Esophagus (tissue), 2 donors: ENCODE measurements at regions not wholly inside any gene's neighbourhood (a gene's known extent, or its start where the extent isn't known, plus 50 kb on each side); places are given as distances from the start of the nearest gene placed in this dataset.

ENCODE experiments used
- H3K27ac ChIP-seq, 2 donors: one replicate each; pipeline ENCODE4 v1.5.1; 2013; ENCODE audit warnings: low read depth in 2 of 2, mild to moderate bottlenecking in 2 of 2, inconsistent platforms in 1 of 2, low read length in 1 of 2, moderate library complexity in 1 of 2
- H3K27me3 ChIP-seq, 2 donors: one replicate each; pipeline ENCODE4 v1.6.1; 2013; ENCODE audit warnings: low read length in 2 of 2, control low read depth in 1 of 2, mild to moderate bottlenecking in 1 of 2; ENCODE audit not compliant: insufficient read depth in 2 of 2, control insufficient read depth in 1 of 2
- H3K36me3 ChIP-seq, 2 donors: one replicate each; pipeline ENCODE4 v1.6.1; 2013; ENCODE audit warnings: low read length in 1 of 2; ENCODE audit not compliant: control insufficient read depth in 2 of 2, insufficient read depth in 2 of 2
- H3K4me1 ChIP-seq, 2 donors: one replicate each; pipeline ENCODE4 v1.6.1; 2013; ENCODE audit warnings: low read length in 1 of 2; ENCODE audit not compliant: control insufficient read depth in 2 of 2, insufficient read depth in 2 of 2
- H3K4me3 ChIP-seq, 2 donors: one replicate each; pipeline ENCODE4 v1.5.1; 2013; ENCODE audit warnings: low read length in 2 of 2, mild to moderate bottlenecking in 2 of 2, low read depth in 1 of 2, moderate library complexity in 1 of 2
- H3K9me3 ChIP-seq, 2 donors: one replicate each; pipeline ENCODE4 v1.6.1; 2013; ENCODE audit warnings: mild to moderate bottlenecking in 2 of 2, low read depth in 1 of 2, low read length in 1 of 2, moderate library complexity in 1 of 2; ENCODE audit not compliant: control insufficient read depth in 2 of 2, insufficient read depth in 1 of 2
- WGBS, 2 donors: extraction: QIAGEN DNeasy Blood & Tissue Kit; methylation state at CpG; one replicate each; pipeline ENCODE4 v1.1.7; 2013; 5-methylcytosine and 5-hydroxymethylcytosine counted together
- donor health status: healthy with polysubstance abuse.
- donor health status: Bipolar disorder and iron deficiency.

- H3K9me3 ChIP-seq, result no peaks in the 10 kb centered on the region
- H3K4me3 ChIP-seq, result no peak overlapping the region
- 92% methylated on average over 30 of the region's 30 CpGs for WGBS, 2 donors
- no peaks in the 10 kb centered on the region for H3K4me1 ChIP-seq
- no peaks in the 10 kb centered on the region for H3K27me3 ChIP-seq
- H3K27ac ChIP-seq, result no peak overlapping the region
- H3K36me3 ChIP-seq, result no peaks in the 10 kb centered on the region
These were observed 232.8 kb downstream of the GLI2 start for GRCh38 chr2:120968307-120969015.

GRCh38 chr2:120969613-120970355 is 234.1 kb downstream of the GLI2 start:
- 83 to 86% methylated on average over 14 of the region's 14 CpGs for WGBS, 2 donors
- peaks cover 0 to under 1% of the 10 kb centered on the region in 2 donors for H3K9me3 ChIP-seq
- no peaks in the 10 kb centered on the region for H3K36me3 ChIP-seq
- H3K27ac ChIP-seq, result no peak overlapping the region
- H3K4me1 ChIP-seq, result no peaks in the 10 kb centered on the region
- no peak overlapping the region for H3K4me3 ChIP-seq
- no peaks in the 10 kb centered on the region for H3K27me3 ChIP-seq

- Histone ChIP-seq H3K4me1 (no peaks in the 10 kb centered on the region), H3K27me3 (no peaks in the 10 kb centered on the region), H3K9me3 (peaks cover 0 to 3% of the 10 kb centered on the region in 2 donors), H3K27ac (no peak overlapping the region), H3K36me3 (no peaks in the 10 kb centered on the region), H3K4me3 (no peak overlapping the region)
- WGBS, 2 donors, result 94 to 95% methylated on average over 12 of the region's 12 CpGs
These were observed 236.2 kb downstream of the GLI2 start for GRCh38 chr2:120971866-120972265.

GRCh38 chr2:120972286-120972685 is 236.6 kb downstream of the GLI2 start:
- Histone ChIP-seq H3K4me3 (no peak overlapping the region), H3K36me3 (no peaks in the 10 kb centered on the region), H3K4me1 (no peaks in the 10 kb centered on the region), H3K9me3 (peaks cover 0 to 3% of the 10 kb centered on the region in 2 donors), H3K27me3 (no peaks in the 10 kb centered on the region), H3K27ac (no peak overlapping the region)
- 79 to 87% methylated on average over 5 to 6 of the region's 6 CpGs for WGBS, 2 donors

GRCh38 chr2:120973196-120973595 is 237.5 kb downstream of the GLI2 start:
- WGBS, 2 donors, result 93 to 94% methylated on average over 17 of the region's 17 CpGs
- Histone ChIP-seq H3K27ac (no peak overlapping the region), H3K4me3 (no peak overlapping the region), H3K36me3 (no peaks in the 10 kb centered on the region), H3K4me1 (no peaks in the 10 kb centered on the region), H3K27me3 (no peaks in the 10 kb centered on the region), H3K9me3 (peaks cover 0 to 3% of the 10 kb centered on the region in 2 donors)

- Histone ChIP-seq H3K36me3 (peaks cover 0 to 4% of the 10 kb centered on the region in 2 donors), H3K27ac (no peak overlapping the region), H3K4me3 (no peak overlapping the region), H3K4me1 (no peaks in the 10 kb centered on the region), H3K9me3 (peaks cover 0 to 3% of the 10 kb centered on the region in 2 donors), H3K27me3 (no peaks in the 10 kb centered on the region)
- WGBS, 2 donors, result 93 to 96% methylated on average over 4 of the region's 4 CpGs
These were observed 239.3 kb downstream of the GLI2 start for GRCh38 chr2:120974950-120975349.

GRCh38 chr2:120976501-120977307 is 241.0 kb downstream of the GLI2 start:
- no peak overlapping the region for H3K27ac ChIP-seq
- no peaks in the 10 kb centered on the region for H3K27me3 ChIP-seq
- H3K4me1 ChIP-seq, result no peaks in the 10 kb centered on the region
- no peak overlapping the region for H3K4me3 ChIP-seq
- H3K36me3 ChIP-seq, result peaks cover 0 to 4% of the 10 kb centered on the region in 2 donors
- 75 to 91% methylated on average over 12 of the region's 12 CpGs for WGBS, 2 donors
- peaks cover 0 to 3% of the 10 kb centered on the region in 2 donors for H3K9me3 ChIP-seq

- H3K4me1 ChIP-seq, result no peaks in the 10 kb centered on the region
- no peaks in the 10 kb centered on the region for H3K27me3 ChIP-seq
- H3K9me3 ChIP-seq, result peaks cover 0 to 3% of the 10 kb centered on the region in 2 donors
- H3K27ac ChIP-seq, result no peak overlapping the region
- no peak overlapping the region for H3K4me3 ChIP-seq
- WGBS, 2 donors, result 88 to 90% methylated on average over 25 of the region's 25 CpGs
- peaks cover 0 to 4% of the 10 kb centered on the region in 2 donors for H3K36me3 ChIP-seq
These were observed 242.1 kb downstream of the GLI2 start for GRCh38 chr2:120977582-120978358.
